GM19351 (cell line): ENCODE measurements at regions not wholly inside any gene's neighbourhood (a gene's known extent, or its start where the extent isn't known, plus 50 kb on each side); places are given as distances from the start of the nearest gene placed in this dataset.
"Not testable (repeated sequence)": the region's sequence is repeated elsewhere in the genome, so short reads cannot be mapped to it uniquely, and the experiment has no call there.

ENCODE experiments used
- ATAC-seq: cut with Tn5 transposase; IDR thresholded peaks from one replicate; pipeline ENCODE4 v1.9.1; 2021; ENCODE audit warnings: mild to moderate bottlenecking, moderate library complexity; ENCODE audit not compliant: unreplicated experiment

- peak; percentile 86 for ATAC-seq
Measured at GRCh38 chr16:79845033-79845733, 244.6 kb upstream of the MAF start.

GRCh38 chr16:79844603-79845002, 244.1 kb upstream of the MAF start:
- no peak for ATAC-seq

- ATAC-seq, result peak; percentile 57
Measured at GRCh38 chr16:79843631-79844043, 243.1 kb upstream of the MAF start.

GRCh38 chr16:79843145-79843544, 242.6 kb upstream of the MAF start:
- no peak for ATAC-seq

- ATAC-seq, result no peak
Measured at GRCh38 chr16:79842197-79842596, 241.7 kb upstream of the MAF start.

- no peak for ATAC-seq
Measured at GRCh38 chr16:79839466-79840341, 239.2 kb upstream of the MAF start.

- no peak for ATAC-seq
Measured at GRCh38 chr16:79838496-79839259, 238.1 kb upstream of the MAF start.

GRCh38 chr16:79836144-79836543, 235.6 kb upstream of the MAF start:
- no peak for ATAC-seq

- no peak for ATAC-seq
Measured at GRCh38 chr16:79835194-79835593, 234.7 kb upstream of the MAF start.

GRCh38 chr16:79834720-79835119, 234.2 kb upstream of the MAF start:
- no peak for ATAC-seq

GRCh38 chr16:79834003-79834402, 233.5 kb upstream of the MAF start:
- ATAC-seq, result not testable (repeated sequence)

- ATAC-seq, result no peak
Measured at GRCh38 chr16:79833559-79833958, 233.0 kb upstream of the MAF start.

- ATAC-seq, result no peak
Measured at GRCh38 chr16:79826732-79827475, 226.4 kb upstream of the MAF start.

GRCh38 chr16:79825002-79825401, 224.5 kb upstream of the MAF start:
- ATAC-seq, result no peak

GRCh38 chr16:79823639-79824038, 223.1 kb upstream of the MAF start:
- no peak for ATAC-seq

GRCh38 chr16:79821911-79822310, 221.4 kb upstream of the MAF start:
- ATAC-seq, result no peak

GRCh38 chr16:79816081-79816497, 215.6 kb upstream of the MAF start:
- no peak for ATAC-seq

GRCh38 chr16:79815049-79815448, 214.5 kb upstream of the MAF start:
- ATAC-seq, result no peak

GRCh38 chr16:79814124-79814523, 213.6 kb upstream of the MAF start:
- no peak for ATAC-seq

- ATAC-seq, result no peak
Measured at GRCh38 chr16:79811541-79811940, 211.0 kb upstream of the MAF start.
